ENCODE measurements at regions not wholly inside any gene's neighbourhood (a gene's known extent, or its start where the extent isn't known, plus 50 kb on each side); places are given as distances from the start of the nearest gene placed in this dataset.

DNA sequence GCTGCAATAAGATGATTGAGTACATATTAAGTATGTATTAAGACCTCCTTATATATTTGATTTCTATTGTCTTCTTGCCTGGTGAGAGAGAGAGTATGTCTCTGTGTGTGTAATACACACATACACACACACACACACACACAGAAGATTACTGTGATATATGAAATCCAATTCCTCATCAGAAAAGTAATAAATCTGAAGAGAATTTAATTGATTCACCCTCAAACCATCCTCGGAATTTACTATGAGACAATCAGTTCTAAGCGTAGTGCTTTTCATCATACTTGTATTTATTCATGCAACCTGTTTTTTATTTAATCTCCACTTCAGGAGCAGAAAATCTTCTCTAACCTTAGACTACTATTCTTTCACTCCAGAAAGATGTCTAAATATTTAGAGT lies 62.3 kb upstream of the TLL1 start:
- TF ChIP-seq POLR2A (IDR thresholded peaks at IDR 0.05) (no peak), CTCF (IDR thresholded peaks at IDR 0.05) (no peak)

Measured in Peyer's patch (tissue), 4 donors.